ENCODE measurements at regions not wholly inside any gene's neighbourhood (a gene's known extent, or its start where the extent isn't known, plus 50 kb on each side); places are given as distances from the start of the nearest gene placed in this dataset.

DNA sequence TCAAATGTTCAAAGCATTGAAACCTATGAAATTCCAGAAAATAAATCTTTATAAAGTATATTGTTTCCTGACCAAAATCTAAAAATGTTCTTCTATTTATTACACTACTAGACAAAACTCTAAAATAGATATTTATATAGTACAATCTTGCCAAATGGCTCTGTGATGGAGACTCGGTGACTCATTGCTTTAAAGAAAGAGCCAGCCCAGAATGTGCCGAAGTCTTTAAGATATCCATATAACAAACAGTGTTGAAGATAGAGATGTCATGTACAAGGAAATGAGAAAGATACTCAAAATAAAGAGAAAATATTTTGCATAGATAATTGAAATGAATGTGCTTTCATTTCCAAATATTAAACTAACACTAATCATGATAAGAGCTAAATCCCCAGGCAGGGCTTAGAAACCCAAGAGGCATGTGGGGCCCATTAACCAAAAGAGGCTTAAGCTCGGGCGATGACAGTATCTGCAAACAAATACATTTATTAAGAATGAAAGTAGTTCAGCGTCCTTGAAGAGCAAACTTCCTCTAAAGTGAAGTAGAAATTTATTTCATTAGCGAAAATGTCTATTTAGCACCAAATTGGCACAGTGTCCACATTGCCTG lies 102.1 kb upstream of the FAM9B start:
- Mint-ChIP-seq H3K27ac (no peak overlapping the region), H3K9me3 (peaks cover 10% of the 10 kb centered on the region)
- DNase-seq (ENCODE audit: extremely low spot score, unreplicated experiment) = no peak

DNA sequence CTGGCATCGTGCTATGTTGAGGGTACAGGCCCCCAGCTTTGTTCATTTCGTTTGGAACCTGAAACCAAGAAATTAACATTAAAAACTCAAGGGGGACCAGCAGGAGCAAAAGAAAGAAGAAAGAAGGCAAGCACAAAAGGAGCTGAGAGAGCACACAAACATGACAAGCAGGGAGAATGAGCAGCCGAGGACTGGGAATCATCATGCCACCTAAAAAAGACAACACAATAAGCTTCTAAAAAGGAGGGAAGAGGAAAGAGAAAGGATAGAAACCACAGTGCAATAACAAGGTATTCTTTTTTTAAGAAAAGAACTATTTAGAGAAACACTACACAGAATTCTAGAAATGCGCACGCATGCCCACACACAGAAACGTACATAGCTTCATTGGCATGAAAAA lies 103.2 kb upstream of the FAM9B start:
- Mint-ChIP-seq H3K9me3 (peaks cover 10% of the 10 kb centered on the region), H3K27me3 (no peaks in the 10 kb centered on the region), H3K4me3 (no peak overlapping the region), H3K36me3 (no peaks in the 10 kb centered on the region), H3K4me1 (ENCODE audit: unreplicated experiment) (no peaks in the 10 kb centered on the region), H3K27ac (no peak overlapping the region)
- DNase-seq (ENCODE audit: extremely low spot score, unreplicated experiment) = no peak
- TF ChIP-seq, protein P1, sequence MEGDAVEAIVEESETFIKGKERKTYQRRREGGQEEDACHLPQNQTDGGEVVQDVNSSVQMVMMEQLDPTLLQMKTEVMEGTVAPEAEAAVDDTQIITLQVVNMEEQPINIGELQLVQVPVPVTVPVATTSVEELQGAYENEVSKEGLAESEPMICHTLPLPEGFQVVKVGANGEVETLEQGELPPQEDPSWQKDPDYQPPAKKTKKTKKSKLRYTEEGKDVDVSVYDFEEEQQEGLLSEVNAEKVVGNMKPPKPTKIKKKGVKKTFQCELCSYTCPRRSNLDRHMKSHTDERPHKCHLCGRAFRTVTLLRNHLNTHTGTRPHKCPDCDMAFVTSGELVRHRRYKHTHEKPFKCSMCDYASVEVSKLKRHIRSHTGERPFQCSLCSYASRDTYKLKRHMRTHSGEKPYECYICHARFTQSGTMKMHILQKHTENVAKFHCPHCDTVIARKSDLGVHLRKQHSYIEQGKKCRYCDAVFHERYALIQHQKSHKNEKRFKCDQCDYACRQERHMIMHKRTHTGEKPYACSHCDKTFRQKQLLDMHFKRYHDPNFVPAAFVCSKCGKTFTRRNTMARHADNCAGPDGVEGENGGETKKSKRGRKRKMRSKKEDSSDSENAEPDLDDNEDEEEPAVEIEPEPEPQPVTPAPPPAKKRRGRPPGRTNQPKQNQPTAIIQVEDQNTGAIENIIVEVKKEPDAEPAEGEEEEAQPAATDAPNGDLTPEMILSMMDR (conservative IDR thresholded peaks at IDR 0.05) = no peak

More for the DNA sequence above, 102.1 kb upstream of the FAM9B start:
- Mint-ChIP-seq H3K4me1 (ENCODE audit: unreplicated experiment) (no peaks in the 10 kb centered on the region), H3K36me3 (no peaks in the 10 kb centered on the region), H3K27me3 (no peaks in the 10 kb centered on the region), H3K4me3 (no peak overlapping the region)
- TF ChIP-seq, protein P1 (conservative IDR thresholded peaks at IDR 0.05) = no peak

DNA sequence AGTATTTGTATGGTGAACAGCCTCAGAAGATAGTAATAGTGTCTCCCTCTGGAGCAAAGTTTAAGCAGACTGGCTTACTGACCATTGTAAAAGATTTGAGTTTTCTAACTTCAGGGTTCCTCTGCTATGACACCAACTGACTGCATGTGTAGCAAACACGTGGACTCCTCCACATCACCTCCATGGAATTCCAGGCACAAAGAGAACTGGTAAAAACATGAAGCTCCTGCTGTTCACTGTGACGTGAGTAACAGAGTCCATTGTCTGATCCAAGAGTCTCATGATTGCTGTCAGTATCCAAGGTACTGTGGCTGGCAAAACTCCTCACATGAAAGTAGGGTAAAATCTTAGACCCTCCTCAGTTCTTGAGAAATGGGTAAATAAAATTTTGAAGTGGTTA lies 107.6 kb upstream of the FAM9B start:
- Mint-ChIP-seq H3K27ac (no peak overlapping the region), H3K27me3 (no peaks in the 10 kb centered on the region), H3K4me1 (ENCODE audit: unreplicated experiment) (no peaks in the 10 kb centered on the region), H3K4me3 (no peak overlapping the region), H3K36me3 (no peaks in the 10 kb centered on the region), H3K9me3 (peaks cover 5% of the 10 kb centered on the region)
- TF ChIP-seq, protein P1 (conservative IDR thresholded peaks at IDR 0.05) = no peak
- DNase-seq (ENCODE audit: extremely low spot score, unreplicated experiment) = no peak

DNA sequence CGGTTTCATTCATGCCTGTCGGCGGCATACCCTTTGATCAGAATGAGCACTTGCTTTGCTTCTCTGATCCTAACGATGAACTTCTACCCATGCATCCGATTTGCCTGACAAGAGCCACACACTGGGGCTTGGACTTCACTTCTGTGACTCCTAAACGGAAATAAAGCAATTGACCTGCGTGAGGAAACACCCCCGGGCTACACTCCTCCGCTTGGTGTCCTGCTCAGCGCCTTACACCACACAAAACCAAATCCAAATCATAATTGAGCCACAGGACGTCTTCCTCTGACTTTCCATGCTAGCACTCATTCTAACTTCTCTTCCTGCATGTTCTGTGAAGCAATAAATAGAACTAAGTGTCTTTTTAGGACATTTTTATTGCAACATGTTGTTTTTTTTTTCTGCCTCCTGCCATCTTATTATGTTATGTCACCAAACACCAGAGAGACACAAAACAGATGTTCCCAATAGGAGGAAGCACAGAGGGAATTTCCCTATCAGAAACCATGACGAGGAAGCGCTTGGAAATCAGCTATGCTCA lies 110.8 kb upstream of the FAM9B start:
- TF ChIP-seq, protein P1 (conservative IDR thresholded peaks at IDR 0.05) = no peak
- Mint-ChIP-seq H3K4me1 (ENCODE audit: unreplicated experiment) (peaks cover 6% of the 10 kb centered on the region), H3K27me3 (no peaks in the 10 kb centered on the region), H3K9me3 (no peaks in the 10 kb centered on the region), H3K27ac (no peak overlapping the region), H3K36me3 (no peaks in the 10 kb centered on the region), H3K4me3 (no peak overlapping the region)
- no peak for DNase-seq (ENCODE audit: extremely low spot score, unreplicated experiment)

DNA sequence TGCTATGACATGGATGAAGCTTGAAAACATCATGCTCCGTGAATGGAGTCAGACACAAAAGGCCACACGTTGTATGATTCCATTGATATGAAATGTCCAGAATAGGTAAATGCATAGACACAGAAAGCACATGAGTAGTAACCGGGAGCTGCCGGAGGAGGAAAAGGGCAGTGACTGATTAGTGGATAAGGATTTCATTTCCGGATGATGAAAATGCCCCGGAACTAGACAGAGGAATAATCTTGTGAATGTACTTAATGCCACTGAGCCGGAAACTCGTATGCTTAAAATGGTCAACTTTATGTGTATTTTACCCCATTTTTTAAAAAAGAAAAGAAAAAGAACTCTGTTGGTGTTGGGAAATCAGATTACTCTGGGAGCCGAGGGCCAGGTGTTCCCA lies 112.7 kb upstream of the FAM9B start:
- Mint-ChIP-seq H3K27me3 (no peaks in the 10 kb centered on the region), H3K27ac (no peak overlapping the region), H3K36me3 (no peaks in the 10 kb centered on the region), H3K4me1 (ENCODE audit: unreplicated experiment) (peaks cover 6% of the 10 kb centered on the region), H3K4me3 (no peak overlapping the region), H3K9me3 (no peaks in the 10 kb centered on the region)
- no peak for DNase-seq (ENCODE audit: extremely low spot score, unreplicated experiment)
- TF ChIP-seq, protein P1 (conservative IDR thresholded peaks at IDR 0.05) = no peak
